CD4-positive, CD25-positive, alpha-beta regulatory T cell (primary cell): ENCODE measurements at regions not wholly inside any gene's neighbourhood (a gene's known extent, or its start where the extent isn't known, plus 50 kb on each side); places are given as distances from the start of the nearest gene placed in this dataset.
A peak's percentile ranks its signal among the peaks of the same experiment; 100 is the strongest.

Source experiments
- ATAC-seq, 2 donors: fragments of 150-1000 bp; cut with Tn5 transposase; one replicate each; pipeline ENCODE4 v1.10.0; 2021; ENCODE audit warnings: low read depth in 2 of 2, moderate number of reproducible peaks in 2 of 2, moderate library complexity in 1 of 2
- DNase-seq, 3 donors: peaks; one replicate each; pipeline versions ENCODE4 v3.0.0 to v3.0.0-alpha.2; 2012 to 2022; ENCODE audit warnings: mixed read lengths in 1 of 3
- H3K27ac ChIP-seq: one replicate; pipeline ENCODE4 v1.7.0; 2013; ENCODE audit warnings: mild to moderate bottlenecking, low read length; ENCODE audit not compliant: insufficient read depth, poor library complexity, severe bottlenecking
- H3K27me3 ChIP-seq: one replicate; pipeline ENCODE4 v1.7.0; 2013; ENCODE audit warnings: low read length; ENCODE audit not compliant: control insufficient read depth, insufficient read depth
- H3K36me3 ChIP-seq: one replicate; pipeline ENCODE4 v1.7.0; 2013; ENCODE audit warnings: mild to moderate bottlenecking, low read length, moderate library complexity; ENCODE audit not compliant: control insufficient read depth, insufficient read depth
- H3K4me1 ChIP-seq: 2 replicates; pipeline ENCODE4 v1.7.0; 2013; ENCODE audit warnings: mild to moderate bottlenecking, low read length; ENCODE audit not compliant: insufficient read depth, control insufficient read depth, poor library complexity, severe bottlenecking
- H3K4me3 ChIP-seq: one replicate; pipeline ENCODE4 v1.7.0; 2013; ENCODE audit warnings: low read depth, mild to moderate bottlenecking, low read length, moderate library complexity
- H3K9me3 ChIP-seq, 2 experiments: 1 replicate in 1 of 2; 2 replicates in 1 of 2; pipeline ENCODE4 v1.7.0; 2013; ENCODE audit warnings: low read length in 2 of 2, mild to moderate bottlenecking in 1 of 2, moderate library complexity in 1 of 2; ENCODE audit not compliant: control insufficient read depth in 2 of 2
- H3K27ac Mint-ChIP-seq, 3 donors: one replicate each; pipeline ENCODE4 v1.8.0; 2020 to 2022; ENCODE audit warnings: mild to moderate bottlenecking in 3 of 3, mixed read lengths in 3 of 3, moderate library complexity in 2 of 3
- H3K27me3 Mint-ChIP-seq: one replicate; pipeline ENCODE4 v1.8.0; 2022; ENCODE audit warnings: mild to moderate bottlenecking, mixed read lengths
- H3K36me3 Mint-ChIP-seq: one replicate; pipeline ENCODE4 v1.8.0; 2020; ENCODE audit warnings: mixed read lengths
- H3K4me1 Mint-ChIP-seq, 4 donors: one replicate each; pipeline ENCODE4 v1.8.0; 2020 to 2022; ENCODE audit warnings: mixed read lengths in 4 of 4, mild to moderate bottlenecking in 1 of 4
- H3K4me3 Mint-ChIP-seq, 4 donors: one replicate each; pipeline ENCODE4 v1.8.0; 2020 to 2022; ENCODE audit warnings: mild to moderate bottlenecking in 4 of 4, mixed read lengths in 4 of 4, moderate library complexity in 3 of 4
- H3K9me3 Mint-ChIP-seq, 7 donors: one replicate each; pipeline ENCODE4 v1.8.0; 2020 to 2022; ENCODE audit warnings: mixed read lengths in 7 of 7, mild to moderate bottlenecking in 3 of 7, moderate library complexity in 2 of 7

DNA sequence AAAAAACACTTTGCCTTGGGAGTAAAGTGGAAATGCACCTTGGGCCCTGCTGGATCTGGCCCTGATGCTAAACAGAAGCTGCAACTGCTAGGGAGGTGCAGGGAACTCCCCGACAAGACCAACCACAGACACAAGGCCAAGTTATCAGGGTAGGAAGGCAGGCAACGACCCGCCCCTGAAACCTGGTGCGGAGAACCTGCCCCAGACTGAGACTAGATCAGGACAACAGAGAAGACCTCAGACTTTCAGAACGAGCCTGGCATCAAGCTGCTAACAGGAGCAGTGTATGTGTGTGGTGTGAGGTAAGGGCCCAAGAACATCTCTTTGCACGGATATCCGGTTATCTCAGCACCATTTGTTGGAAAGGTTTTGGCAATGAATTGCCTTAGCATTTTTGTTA, 233.7 kb upstream of the RTL1 start:
- Histone ChIP-seq H3K4me1 (no peaks in the 10 kb centered on the region), H3K36me3 (no peaks in the 10 kb centered on the region), H3K9me3 (peaks cover 10 to 17% of the 10 kb centered on the region in 2 experiments), H3K27ac (no peak overlapping the region), H3K4me3 (no peak overlapping the region), H3K27me3 (peaks cover 2% of the 10 kb centered on the region)
- peaks cover 0 to 15% (median 7%) of the 10 kb centered on the region in 7 donors for H3K9me3 Mint-ChIP-seq
- no peak for ATAC-seq
- DNase-seq: no peak
- no peak overlapping the region for H3K27ac Mint-ChIP-seq
- H3K36me3 Mint-ChIP-seq: no peaks in the 10 kb centered on the region
- H3K4me1 Mint-ChIP-seq: no peaks in the 10 kb centered on the region
- no peaks in the 10 kb centered on the region for H3K27me3 Mint-ChIP-seq
- H3K4me3 Mint-ChIP-seq: no peak overlapping the region

- Mint-ChIP-seq H3K36me3 (no peaks in the 10 kb centered on the region), H3K27me3 (peaks cover 7% of the 10 kb centered on the region), H3K27ac (no peak overlapping the region), H3K4me1 (no peaks in the 10 kb centered on the region), H3K9me3 (peaks cover 0 to 25% (median 8%) of the 10 kb centered on the region in 7 donors), H3K4me3 (no peak overlapping the region)
- DNase-seq (no peak), ATAC-seq (no peak)
- Histone ChIP-seq H3K4me1 (no peaks in the 10 kb centered on the region), H3K36me3 (no peaks in the 10 kb centered on the region), H3K9me3 (peaks cover 0 to 3% of the 10 kb centered on the region in 2 experiments), H3K27me3 (no peaks in the 10 kb centered on the region), H3K27ac (no peak overlapping the region), H3K4me3 (no peak overlapping the region)
These were observed 244.3 kb upstream of the RTL1 start for GRCh38 chr14:101147848-101148247.

DNA sequence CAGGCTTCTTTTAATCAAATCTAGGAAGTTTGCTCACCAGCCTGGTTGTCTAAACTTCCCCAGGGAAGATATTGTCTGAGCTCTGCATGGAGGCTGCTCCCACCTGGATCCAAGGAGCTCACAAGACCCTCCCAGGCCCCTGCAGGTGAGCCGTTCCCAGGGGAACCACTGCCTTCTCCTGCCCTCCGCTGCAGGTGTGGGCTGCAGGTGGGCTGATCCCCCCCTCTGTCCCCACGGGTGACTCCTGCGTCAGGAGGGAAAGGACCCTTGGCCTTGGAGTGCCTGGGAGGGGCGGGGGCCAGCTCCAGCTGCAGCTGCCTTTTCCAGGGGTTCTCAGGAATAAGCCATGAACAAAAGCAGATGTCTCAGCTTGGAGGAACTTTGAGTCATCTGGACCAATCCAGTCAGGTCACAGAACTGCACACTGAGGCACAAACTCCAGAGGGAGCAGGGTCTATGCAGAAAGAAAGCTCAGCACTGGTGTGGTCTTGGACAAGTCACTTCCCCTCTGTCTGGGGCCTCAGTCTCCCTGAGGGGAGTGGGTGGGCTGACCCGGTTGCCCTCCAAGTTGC, 246.6 kb upstream of the RTL1 start:
- peaks cover 12% of the 10 kb centered on the region for H3K27me3 Mint-ChIP-seq
- no peaks in the 10 kb centered on the region for H3K36me3 ChIP-seq
- H3K4me1 ChIP-seq: no peaks in the 10 kb centered on the region
- peaks cover 0 to 19% (median 6%) of the 10 kb centered on the region in 7 donors for H3K9me3 Mint-ChIP-seq
- no peak overlapping the region for H3K4me3 Mint-ChIP-seq
- no peak overlapping the region for H3K27ac ChIP-seq
- no peaks in the 10 kb centered on the region for H3K36me3 Mint-ChIP-seq
- H3K4me1 Mint-ChIP-seq: no peaks in the 10 kb centered on the region
- H3K4me3 ChIP-seq: no peak overlapping the region
- peaks cover 0 to 3% of the 10 kb centered on the region in 2 experiments for H3K9me3 ChIP-seq
- H3K27ac Mint-ChIP-seq: no peak overlapping the region
- H3K27me3 ChIP-seq: no peaks in the 10 kb centered on the region
- DNase-seq (no peak), ATAC-seq (no peak)

- Mint-ChIP-seq H3K27me3 (peaks cover 12% of the 10 kb centered on the region), H3K36me3 (no peaks in the 10 kb centered on the region)
- ATAC-seq: no peak
These were observed 247.9 kb upstream of the RTL1 start for GRCh38 chr14:101151226-101151926.

GRCh38 chr14:101151927-101152305, 248.4 kb upstream of the RTL1 start:
- ATAC-seq (no peak), DNase-seq (no peak)
- H3K4me1 ChIP-seq: no peaks in the 10 kb centered on the region
- no peak overlapping the region for H3K4me3 Mint-ChIP-seq
- H3K9me3 ChIP-seq: peaks cover 0 to 3% of the 10 kb centered on the region in 2 experiments
- H3K27ac Mint-ChIP-seq: no peak overlapping the region
- H3K9me3 Mint-ChIP-seq: peaks cover 0 to 13% (median 4%) of the 10 kb centered on the region in 7 donors
- H3K4me3 ChIP-seq: no peak overlapping the region
- no peaks in the 10 kb centered on the region for H3K36me3 Mint-ChIP-seq
- no peaks in the 10 kb centered on the region for H3K4me1 Mint-ChIP-seq
- no peaks in the 10 kb centered on the region for H3K36me3 ChIP-seq
- no peak overlapping the region for H3K27ac ChIP-seq
- H3K27me3 ChIP-seq: no peaks in the 10 kb centered on the region
- peaks cover 17% of the 10 kb centered on the region for H3K27me3 Mint-ChIP-seq

More at GRCh38 chr14:101151226-101151926, 247.9 kb upstream of the RTL1 start:
- Mint-ChIP-seq H3K4me1 (no peaks in the 10 kb centered on the region), H3K4me3 (no peak overlapping the region), H3K27ac (peak overlapping the region in 1 of 3 donors; percentile 23), H3K9me3 (peaks cover 0 to 14% (median 4%) of the 10 kb centered on the region in 7 donors)
- Histone ChIP-seq H3K36me3 (no peaks in the 10 kb centered on the region), H3K4me3 (no peak overlapping the region), H3K27me3 (no peaks in the 10 kb centered on the region), H3K9me3 (peaks cover 0 to 3% of the 10 kb centered on the region in 2 experiments), H3K4me1 (no peaks in the 10 kb centered on the region), H3K27ac (no peak overlapping the region)
- no peak for DNase-seq

GRCh38 chr14:101152855-101153254, 249.3 kb upstream of the RTL1 start:
- Mint-ChIP-seq H3K9me3 (peaks cover 0 to 7% (median 1%) of the 10 kb centered on the region in 7 donors), H3K27me3 (peaks cover 18% of the 10 kb centered on the region)

DNA sequence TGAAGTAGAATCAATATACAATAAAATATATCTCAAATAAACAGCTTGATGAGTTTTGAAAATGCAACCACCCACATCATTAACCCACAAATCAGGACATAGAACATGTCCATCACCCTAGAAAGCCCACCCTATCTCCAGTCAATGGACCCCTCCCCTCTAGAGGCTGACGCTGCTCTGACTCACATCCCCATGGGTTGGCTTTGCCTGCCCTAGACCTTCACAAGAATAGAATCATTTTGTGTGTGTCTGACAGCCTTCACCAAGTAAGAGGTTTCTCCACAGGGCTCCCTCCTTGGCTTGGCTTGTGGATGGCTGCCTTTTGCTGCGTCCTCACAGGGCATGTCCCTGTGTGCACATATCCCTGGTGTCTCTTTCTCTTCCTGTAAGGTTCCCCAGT, 250.2 kb upstream of the RTL1 start:
- DNase-seq (no peak), ATAC-seq (no peak)
- H3K9me3 Mint-ChIP-seq: peaks cover 0 to 3% (median 0%) of the 10 kb centered on the region in 7 donors
- Histone ChIP-seq H3K36me3 (no peaks in the 10 kb centered on the region), H3K9me3 (no peaks in the 10 kb centered on the region), H3K27me3 (no peaks in the 10 kb centered on the region), H3K4me1 (no peaks in the 10 kb centered on the region), H3K4me3 (no peak overlapping the region), H3K27ac (no peak overlapping the region)
- H3K27ac Mint-ChIP-seq: no peak overlapping the region
- no peak overlapping the region for H3K4me3 Mint-ChIP-seq
- H3K27me3 Mint-ChIP-seq: peaks cover 22% of the 10 kb centered on the region
- no peaks in the 10 kb centered on the region for H3K36me3 Mint-ChIP-seq
- no peaks in the 10 kb centered on the region for H3K4me1 Mint-ChIP-seq

More at GRCh38 chr14:101152855-101153254, 249.3 kb upstream of the RTL1 start:
- Histone ChIP-seq H3K27ac (no peak overlapping the region), H3K4me3 (no peak overlapping the region), H3K36me3 (no peaks in the 10 kb centered on the region), H3K9me3 (peaks cover 0 to 3% of the 10 kb centered on the region in 2 experiments), H3K27me3 (no peaks in the 10 kb centered on the region), H3K4me1 (no peaks in the 10 kb centered on the region)
- H3K4me3 Mint-ChIP-seq: no peak overlapping the region
- H3K36me3 Mint-ChIP-seq: no peaks in the 10 kb centered on the region
- H3K27ac Mint-ChIP-seq: no peak overlapping the region
- H3K4me1 Mint-ChIP-seq: no peaks in the 10 kb centered on the region
- ATAC-seq (no peak), DNase-seq (no peak)

GRCh38 chr14:101155575-101155974, 252.1 kb upstream of the RTL1 start:
- H3K36me3 Mint-ChIP-seq: no peaks in the 10 kb centered on the region
- no peaks in the 10 kb centered on the region for H3K27me3 ChIP-seq

More at GRCh38 chr14:101155575-101155974, 252.1 kb upstream of the RTL1 start:
- no peak overlapping the region for H3K4me3 ChIP-seq
- no peaks in the 10 kb centered on the region for H3K9me3 ChIP-seq
- H3K36me3 ChIP-seq: no peaks in the 10 kb centered on the region
- no peaks in the 10 kb centered on the region for H3K4me1 ChIP-seq
- H3K9me3 Mint-ChIP-seq: peaks cover 0 to 3% (median 0%) of the 10 kb centered on the region in 7 donors
- no peak overlapping the region for H3K27ac Mint-ChIP-seq
- no peak overlapping the region for H3K27ac ChIP-seq
- H3K4me1 Mint-ChIP-seq: no peaks in the 10 kb centered on the region
- peaks cover 28% of the 10 kb centered on the region for H3K27me3 Mint-ChIP-seq
- DNase-seq (no peak), ATAC-seq (no peak)
- H3K4me3 Mint-ChIP-seq: no peak overlapping the region
